ENCODE measurements at regions not wholly inside any gene's neighbourhood (a gene's known extent, or its start where the extent isn't known, plus 50 kb on each side); places are given as distances from the start of the nearest gene placed in this dataset.

GRCh38 chr2:82538590-82539279, 1920.3 kb downstream of the SUCLG1 start:
- H3K27ac ChIP-seq (ENCODE audit: low read depth, low read length) = no peak overlapping the region

GRCh38 chr2:82528288-82528687, 1930.8 kb downstream of the SUCLG1 start:
- no peaks in the 10 kb centered on the region for H3F3A ChIP-seq (ENCODE audit: control insufficient read depth, insufficient read depth)
- no peaks in the 10 kb centered on the region for H3K27me3 ChIP-seq (ENCODE audit: control insufficient read depth, low read length)
- TF ChIP-seq CTCF (IDR thresholded peaks at IDR 0.05; ENCODE audit: low read depth, low read length, poor library complexity, severe bottlenecking) (no peak), EZH2phosphoT487 (IDR thresholded peaks at IDR 0.05; ENCODE audit: borderline replicate concordance, low read length) (no peak)
- no peaks in the 10 kb centered on the region; the same call in 1 of the 2 replicates for H3K9me3 ChIP-seq (ENCODE audit: control insufficient read depth, insufficient read depth, low read length)
- H4K20me1 ChIP-seq (ENCODE audit: control insufficient read depth, insufficient read depth, low read depth, low read length) = no peaks in the 10 kb centered on the region
- H3K4me2 ChIP-seq (ENCODE audit: low read length) = no peak overlapping the region
- H3K9me2 ChIP-seq (replicated peaks; ENCODE audit: control insufficient read depth, low read length) = no peaks in the 10 kb centered on the region
- H3K27ac ChIP-seq (ENCODE audit: low read depth, low read length) = no peak overlapping the region
- no peaks in the 10 kb centered on the region for H3K79me2 ChIP-seq (ENCODE audit: control insufficient read depth, low read length)
- no peaks in the 10 kb centered on the region for H3K4me1 ChIP-seq (ENCODE audit: control insufficient read depth, low read length)
- no peaks in the 10 kb centered on the region for H3K36me3 ChIP-seq (ENCODE audit: control insufficient read depth, low read length)
- no peak overlapping the region for H3K4me3 ChIP-seq (ENCODE audit: low read length)

More at GRCh38 chr2:82538590-82539279, 1920.3 kb downstream of the SUCLG1 start:
- Histone ChIP-seq H3K27me3 (ENCODE audit: control insufficient read depth, low read length) (no peaks in the 10 kb centered on the region), H3K4me2 (ENCODE audit: low read length) (no peak overlapping the region), H3K9me3 (ENCODE audit: control insufficient read depth, insufficient read depth, low read length) (no peaks in the 10 kb centered on the region), H3K9me2 (replicated peaks; ENCODE audit: control insufficient read depth, low read length) (no peaks in the 10 kb centered on the region), H3F3A (ENCODE audit: control insufficient read depth, insufficient read depth) (no peaks in the 10 kb centered on the region), H4K20me1 (ENCODE audit: control insufficient read depth, insufficient read depth, low read depth, low read length) (no peaks in the 10 kb centered on the region), H3K79me2 (ENCODE audit: control insufficient read depth, low read length) (no peaks in the 10 kb centered on the region), H3K36me3 (ENCODE audit: control insufficient read depth, low read length) (no peaks in the 10 kb centered on the region), H3K4me3 (ENCODE audit: low read length) (no peak overlapping the region), H3K4me1 (ENCODE audit: control insufficient read depth, low read length) (no peaks in the 10 kb centered on the region)
- no peak for TF ChIP-seq CTCF (IDR thresholded peaks at IDR 0.05; ENCODE audit: low read depth, low read length, poor library complexity, severe bottlenecking)
- no peak for TF ChIP-seq EZH2phosphoT487 (IDR thresholded peaks at IDR 0.05; ENCODE audit: borderline replicate concordance, low read length)

- H3K4me1 ChIP-seq (ENCODE audit: control insufficient read depth, low read length) = no peaks in the 10 kb centered on the region
- H3K4me2 ChIP-seq (ENCODE audit: low read length) = no peak overlapping the region
- no peaks in the 10 kb centered on the region for H3K79me2 ChIP-seq (ENCODE audit: control insufficient read depth, low read length)
- no peaks in the 10 kb centered on the region for H3K9me2 ChIP-seq (replicated peaks; ENCODE audit: control insufficient read depth, low read length)
- no peaks in the 10 kb centered on the region for H3K36me3 ChIP-seq (ENCODE audit: control insufficient read depth, low read length)
- no peak overlapping the region for H3K4me3 ChIP-seq (ENCODE audit: low read length)
- no peaks in the 10 kb centered on the region; the same call in 1 of the 2 replicates for H3K9me3 ChIP-seq (ENCODE audit: control insufficient read depth, insufficient read depth, low read length)
- H3K27me3 ChIP-seq (ENCODE audit: control insufficient read depth, low read length) = no peaks in the 10 kb centered on the region
- no peak for TF ChIP-seq CTCF (IDR thresholded peaks at IDR 0.05; ENCODE audit: low read depth, low read length, poor library complexity, severe bottlenecking)
- no peaks in the 10 kb centered on the region for H4K20me1 ChIP-seq (ENCODE audit: control insufficient read depth, insufficient read depth, low read depth, low read length)
- no peak overlapping the region for H3K27ac ChIP-seq (ENCODE audit: low read depth, low read length)
- H3F3A ChIP-seq (ENCODE audit: control insufficient read depth, insufficient read depth) = no peaks in the 10 kb centered on the region
These were observed 1932.0 kb downstream of the SUCLG1 start for GRCh38 chr2:82527124-82527523.

Measured in DOHH2 (cell line).